ENCODE measurements at regions not wholly inside any gene's neighbourhood (a gene's known extent, or its start where the extent isn't known, plus 50 kb on each side); places are given as distances from the start of the nearest gene placed in this dataset.

GRCh38 chr4:68751138-68751537 is 64.7 kb upstream of the UGT2B10 start:
- TF ChIP-seq CTCF (IDR thresholded peaks at IDR 0.05) (no peak), POLR2A (IDR thresholded peaks at IDR 0.05) (no peak)
